GM23338 (cell line): ENCODE measurements at regions not wholly inside any gene's neighbourhood (a gene's known extent, or its start where the extent isn't known, plus 50 kb on each side); places are given as distances from the start of the nearest gene placed in this dataset.

ENCODE experiments used
- ATAC-seq: fragments of 200-7000 bp; cut with Tn5 transposase; 3 replicates; pipeline ENCODE4 v1.9.1; 2020
- DNase-seq: peaks from one replicate; pipeline ENCODE4 v3.0.0-alpha.2; 2015; ENCODE audit warnings: low spot score
- H2AFZ ChIP-seq: fragments of 200-600 bp; sonication (generic); 2 replicates; pipeline ENCODE4 v1.8.0; 2016; ENCODE audit warnings: antibody characterized with exemption, mild to moderate bottlenecking, moderate library complexity
- H3F3A ChIP-seq: fragments of 200-600 bp; sonication (generic); replicated peaks from 2 replicates; pipeline ENCODE4 v1.8.0; 2017; ENCODE audit warnings: antibody characterized with exemption, mixed run types, low read depth
- H3K27ac ChIP-seq: fragments of 200-600 bp; sonication (generic); 2 replicates; pipeline ENCODE4 v1.6.1; 2016; ENCODE audit warnings: low read depth
- H3K27me3 ChIP-seq: fragments of 200-600 bp; sonication (generic); 2 replicates; pipeline ENCODE4 v1.8.0; 2016; ENCODE audit warnings: mild to moderate bottlenecking, mixed run types, moderate library complexity; ENCODE audit not compliant: insufficient read depth
- H3K36me3 ChIP-seq: fragments of 200-600 bp; sonication (generic); 2 replicates; pipeline ENCODE4 v1.8.0; 2016; ENCODE audit warnings: mild to moderate bottlenecking; ENCODE audit not compliant: insufficient read depth
- H3K4me1 ChIP-seq: fragments of 200-600 bp; sonication (generic); 2 replicates; pipeline ENCODE4 v1.8.0; 2016; ENCODE audit warnings: mild to moderate bottlenecking, moderate library complexity; ENCODE audit not compliant: insufficient read depth
- H3K4me2 ChIP-seq: fragments of 200-600 bp; sonication (generic); 2 replicates; pipeline ENCODE4 v1.7.1; 2017; ENCODE audit warnings: mixed run types
- H3K4me3 ChIP-seq: fragments of 200-600 bp; sonication (generic); 2 replicates; pipeline ENCODE4 v1.6.1; 2016; ENCODE audit warnings: mixed run types
- H3K79me2 ChIP-seq: fragments of 200-600 bp; sonication (generic); replicated peaks from 2 replicates; pipeline ENCODE4 v1.8.0; 2017; ENCODE audit warnings: mild to moderate bottlenecking; ENCODE audit not compliant: insufficient read depth
- H3K9me2 ChIP-seq: fragments of 200-600 bp; sonication (generic); 2 replicates; pipeline ENCODE4 v1.8.0; 2017; ENCODE audit not compliant: insufficient read depth
- H4K20me1 ChIP-seq: fragments of 200-600 bp; sonication (generic); replicated peaks from 2 replicates; pipeline ENCODE4 v1.8.0; 2017; ENCODE audit warnings: mild to moderate bottlenecking; ENCODE audit not compliant: insufficient read depth
- H3K27ac Mint-ChIP-seq: 2 replicates; pipeline ENCODE4 v1.8.0; 2020; ENCODE audit warnings: inconsistent platforms, mild to moderate bottlenecking, moderate library complexity, mixed read lengths
- H3K27me3 Mint-ChIP-seq: 3 replicates; pipeline ENCODE4 v1.8.0; 2022; ENCODE audit warnings: low read depth, mild to moderate bottlenecking, moderate library complexity, mixed read lengths, inconsistent platforms; ENCODE audit not compliant: insufficient read depth, poor library complexity
- H3K36me3 Mint-ChIP-seq: 3 replicates; pipeline ENCODE4 v1.8.0; 2021; ENCODE audit warnings: low read depth, mild to moderate bottlenecking, inconsistent platforms, moderate library complexity, mixed read lengths
- H3K4me1 Mint-ChIP-seq: 3 replicates; pipeline ENCODE4 v1.8.0; 2020; ENCODE audit warnings: mild to moderate bottlenecking, inconsistent platforms, mixed read lengths
- H3K4me3 Mint-ChIP-seq: 3 replicates; pipeline ENCODE4 v1.8.0; 2021; ENCODE audit warnings: moderate library complexity, mild to moderate bottlenecking, inconsistent platforms, mixed read lengths
- H3K9me3 Mint-ChIP-seq: 3 replicates; pipeline ENCODE4 v1.8.0; 2020; ENCODE audit warnings: moderate library complexity, mild to moderate bottlenecking, inconsistent platforms, mixed read lengths
- CREB1 ChIP-seq: fragments of 250-450 bp; sonication (Bioruptor Pico); IDR thresholded peaks from 2 replicates; pipeline ENCODE4 v1.5.0; 2020; ENCODE audit warnings: low read depth, mild to moderate bottlenecking, moderate library complexity
- EZH2 ChIP-seq: fragments of 200-600 bp; sonication (generic); IDR thresholded peaks from one replicate; pipeline ENCODE4 v1.8.0; 2017; ENCODE audit warnings: antibody characterized with exemption, mild to moderate bottlenecking, low read depth; ENCODE audit not compliant: unreplicated experiment
- EZH2phosphoT487 ChIP-seq: fragments of 200-600 bp; sonication (generic); IDR thresholded peaks from one replicate; pipeline ENCODE4 v1.8.1; 2018; ENCODE audit warnings: antibody characterized with exemption; ENCODE audit not compliant: unreplicated experiment
- JUNB ChIP-seq: IDR thresholded peaks from one replicate; pipeline ENCODE4 v1.6.1; 2016; ENCODE audit warnings: antibody characterized with exemption; ENCODE audit not compliant: unreplicated experiment
- NANOG ChIP-seq: IDR thresholded peaks from 2 replicates; pipeline ENCODE4 v1.6.1; 2016; ENCODE audit warnings: antibody characterized with exemption, borderline replicate concordance
- POLR2AphosphoS5 ChIP-seq: IDR thresholded peaks from 2 replicates; pipeline ENCODE4 v1.6.1; 2016; ENCODE audit warnings: antibody characterized with exemption, low read depth
- STAT1 ChIP-seq: IDR thresholded peaks from one replicate; pipeline ENCODE4 v1.6.1; 2016; ENCODE audit warnings: antibody characterized with exemption; ENCODE audit not compliant: unreplicated experiment
- ZNF114 ChIP-seq: fragments of 250-450 bp; sonication (Bioruptor Pico); IDR thresholded peaks from 2 replicates; pipeline ENCODE4 v1.5.0; 2020; ENCODE audit warnings: mild to moderate bottlenecking, moderate library complexity
- ZNF331 ChIP-seq: fragments of 250-450 bp; sonication (Bioruptor Pico); IDR thresholded peaks from 2 replicates; pipeline ENCODE4 v1.5.0; 2020; ENCODE audit warnings: low read depth, mild to moderate bottlenecking, moderate library complexity
- TF ChIP-seq, protein P1 (sequence below): fragments of 250-450 bp; sonication (Bioruptor Pico); IDR thresholded peaks from 2 replicates; pipeline ENCODE4 v1.5.0; 2020; ENCODE audit warnings: mild to moderate bottlenecking, moderate library complexity
- TF ChIP-seq, protein P2 (sequence below), 2 experiments: fragments of 200-600 bp in 1 of 2; sonication (generic) in 1 of 2; conservative IDR thresholded peaks; 2 replicates each; pipeline versions ENCODE4 v1.5.1 to v1.6.1; 2016 to 2017; ENCODE audit warnings: antibody characterized with exemption in 2 of 2, low read depth in 2 of 2, mild to moderate bottlenecking in 2 of 2, moderate library complexity in 1 of 2
- TF ChIP-seq, protein P3 (sequence below): IDR thresholded peaks from 2 replicates; pipeline ENCODE4 v1.6.1; 2016; ENCODE audit warnings: antibody characterized with exemption
- TF ChIP-seq, protein P4 (sequence below): IDR thresholded peaks from one replicate; pipeline ENCODE4 v1.6.1; 2018; ENCODE audit warnings: antibody characterized with exemption; ENCODE audit not compliant: unreplicated experiment

DNA sequence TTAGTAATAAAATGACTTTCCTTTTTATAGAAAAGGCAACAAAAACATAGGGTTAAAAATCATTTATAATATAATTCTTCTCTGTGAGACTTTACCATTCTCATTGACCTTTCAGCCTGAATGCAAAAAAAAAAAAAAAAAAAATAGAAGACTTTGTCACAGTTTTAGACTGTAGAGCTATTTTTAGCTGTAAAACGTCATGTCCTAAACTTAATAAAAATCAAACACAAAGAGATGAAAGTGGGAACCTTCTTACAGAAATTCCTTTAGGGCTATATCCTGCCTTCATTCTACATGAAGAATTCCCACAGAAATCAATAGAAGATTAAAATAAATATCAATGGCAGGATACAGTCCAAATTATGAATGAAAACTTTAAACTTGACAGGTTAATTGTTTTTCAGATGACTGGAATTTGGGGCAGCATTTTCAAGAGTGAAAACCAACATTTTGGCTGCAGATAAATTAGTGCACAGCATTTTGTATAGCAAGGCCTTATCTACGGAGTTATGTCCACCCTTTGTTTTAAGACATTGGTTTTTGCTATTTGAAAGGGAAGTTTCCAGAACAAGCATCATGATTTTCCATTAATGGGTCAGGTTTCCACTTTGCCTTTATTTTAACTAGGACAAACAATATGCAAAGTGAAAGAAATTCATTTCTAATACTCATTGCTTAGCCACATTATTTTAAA is 219.5 kb downstream of the SPCS3 start:
- Mint-ChIP-seq H3K4me1 (peaks cover 8% of the 10 kb centered on the region; the same call in 2 of the 3 replicates), H3K9me3 (no peaks in the 10 kb centered on the region), H3K4me3 (no peak overlapping the region), H3K27me3 (peaks cover 3% of the 10 kb centered on the region), H3K27ac (no peak overlapping the region), H3K36me3 (no peaks in the 10 kb centered on the region)
- Histone ChIP-seq H3K27ac (no peak overlapping the region), H3K9me2 (no peaks in the 10 kb centered on the region), H3K79me2 (no peaks in the 10 kb centered on the region), H3K36me3 (no peaks in the 10 kb centered on the region), H3K4me2 (no peak overlapping the region), H3K27me3 (no peaks in the 10 kb centered on the region), H2AFZ (no peak overlapping the region), H3K4me1 (peaks cover 3% of the 10 kb centered on the region; the same call in 1 of the 2 replicates), H4K20me1 (no peaks in the 10 kb centered on the region), H3K4me3 (no peak overlapping the region), H3F3A (no peaks in the 10 kb centered on the region)
- TF ChIP-seq CREB1, result no peak
- TF ChIP-seq JUNB, result no peak
- TF ChIP-seq EZH2phosphoT487, result no peak
- TF ChIP-seq ZNF114 (CRISPR knock-in tag), result no peak
- TF ChIP-seq, protein P1, sequence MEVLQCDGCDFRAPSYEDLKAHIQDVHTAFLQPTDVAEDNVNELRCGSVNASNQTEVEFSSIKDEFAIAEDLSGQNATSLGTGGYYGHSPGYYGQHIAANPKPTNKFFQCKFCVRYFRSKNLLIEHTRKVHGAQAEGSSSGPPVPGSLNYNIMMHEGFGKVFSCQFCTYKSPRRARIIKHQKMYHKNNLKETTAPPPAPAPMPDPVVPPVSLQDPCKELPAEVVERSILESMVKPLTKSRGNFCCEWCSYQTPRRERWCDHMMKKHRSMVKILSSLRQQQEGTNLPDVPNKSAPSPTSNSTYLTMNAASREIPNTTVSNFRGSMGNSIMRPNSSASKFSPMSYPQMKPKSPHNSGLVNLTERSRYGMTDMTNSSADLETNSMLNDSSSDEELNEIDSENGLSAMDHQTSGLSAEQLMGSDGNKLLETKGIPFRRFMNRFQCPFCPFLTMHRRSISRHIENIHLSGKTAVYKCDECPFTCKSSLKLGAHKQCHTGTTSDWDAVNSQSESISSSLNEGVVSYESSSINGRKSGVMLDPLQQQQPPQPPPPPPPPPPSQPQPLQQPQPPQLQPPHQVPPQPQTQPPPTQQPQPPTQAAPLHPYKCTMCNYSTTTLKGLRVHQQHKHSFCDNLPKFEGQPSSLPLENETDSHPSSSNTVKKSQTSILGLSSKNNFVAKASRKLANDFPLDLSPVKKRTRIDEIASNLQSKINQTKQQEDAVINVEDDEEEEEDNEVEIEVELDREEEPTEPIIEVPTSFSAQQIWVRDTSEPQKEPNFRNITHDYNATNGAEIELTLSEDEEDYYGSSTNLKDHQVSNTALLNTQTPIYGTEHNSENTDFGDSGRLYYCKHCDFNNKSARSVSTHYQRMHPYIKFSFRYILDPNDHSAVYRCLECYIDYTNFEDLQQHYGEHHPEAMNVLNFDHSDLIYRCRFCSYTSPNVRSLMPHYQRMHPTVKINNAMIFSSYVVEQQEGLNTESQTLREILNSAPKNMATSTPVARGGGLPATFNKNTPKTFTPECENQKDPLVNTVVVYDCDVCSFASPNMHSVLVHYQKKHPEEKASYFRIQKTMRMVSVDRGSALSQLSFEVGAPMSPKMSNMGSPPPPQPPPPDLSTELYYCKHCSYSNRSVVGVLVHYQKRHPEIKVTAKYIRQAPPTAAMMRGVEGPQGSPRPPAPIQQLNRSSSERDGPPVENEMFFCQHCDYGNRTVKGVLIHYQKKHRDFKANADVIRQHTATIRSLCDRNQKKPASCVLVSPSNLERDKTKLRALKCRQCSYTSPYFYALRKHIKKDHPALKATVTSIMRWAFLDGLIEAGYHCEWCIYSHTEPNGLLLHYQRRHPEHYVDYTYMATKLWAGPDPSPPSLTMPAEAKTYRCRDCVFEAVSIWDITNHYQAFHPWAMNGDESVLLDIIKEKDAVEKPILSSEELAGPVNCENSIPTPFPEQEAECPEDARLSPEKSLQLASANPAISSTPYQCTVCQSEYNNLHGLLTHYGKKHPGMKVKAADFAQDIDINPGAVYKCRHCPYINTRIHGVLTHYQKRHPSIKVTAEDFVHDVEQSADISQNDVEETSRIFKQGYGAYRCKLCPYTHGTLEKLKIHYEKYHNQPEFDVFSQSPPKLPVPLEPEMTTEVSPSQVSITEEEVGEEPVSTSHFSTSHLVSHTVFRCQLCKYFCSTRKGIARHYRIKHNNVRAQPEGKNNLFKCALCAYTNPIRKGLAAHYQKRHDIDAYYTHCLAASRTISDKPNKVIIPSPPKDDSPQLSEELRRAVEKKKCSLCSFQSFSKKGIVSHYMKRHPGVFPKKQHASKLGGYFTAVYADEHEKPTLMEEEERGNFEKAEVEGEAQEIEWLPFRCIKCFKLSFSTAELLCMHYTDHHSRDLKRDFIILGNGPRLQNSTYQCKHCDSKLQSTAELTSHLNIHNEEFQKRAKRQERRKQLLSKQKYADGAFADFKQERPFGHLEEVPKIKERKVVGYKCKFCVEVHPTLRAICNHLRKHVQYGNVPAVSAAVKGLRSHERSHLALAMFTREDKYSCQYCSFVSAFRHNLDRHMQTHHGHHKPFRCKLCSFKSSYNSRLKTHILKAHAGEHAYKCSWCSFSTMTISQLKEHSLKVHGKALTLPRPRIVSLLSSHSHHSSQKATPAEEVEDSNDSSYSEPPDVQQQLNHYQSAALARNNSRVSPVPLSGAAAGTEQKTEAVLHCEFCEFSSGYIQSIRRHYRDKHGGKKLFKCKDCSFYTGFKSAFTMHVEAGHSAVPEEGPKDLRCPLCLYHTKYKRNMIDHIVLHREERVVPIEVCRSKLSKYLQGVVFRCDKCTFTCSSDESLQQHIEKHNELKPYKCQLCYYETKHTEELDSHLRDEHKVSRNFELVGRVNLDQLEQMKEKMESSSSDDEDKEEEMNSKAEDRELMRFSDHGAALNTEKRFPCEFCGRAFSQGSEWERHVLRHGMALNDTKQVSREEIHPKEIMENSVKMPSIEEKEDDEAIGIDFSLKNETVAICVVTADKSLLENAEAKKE, result no peak
- no peak for TF ChIP-seq POLR2AphosphoS5
- TF ChIP-seq EZH2, result no peak
- TF ChIP-seq STAT1, result no peak
- TF ChIP-seq ZNF331, result no peak
- TF ChIP-seq, protein P2, sequence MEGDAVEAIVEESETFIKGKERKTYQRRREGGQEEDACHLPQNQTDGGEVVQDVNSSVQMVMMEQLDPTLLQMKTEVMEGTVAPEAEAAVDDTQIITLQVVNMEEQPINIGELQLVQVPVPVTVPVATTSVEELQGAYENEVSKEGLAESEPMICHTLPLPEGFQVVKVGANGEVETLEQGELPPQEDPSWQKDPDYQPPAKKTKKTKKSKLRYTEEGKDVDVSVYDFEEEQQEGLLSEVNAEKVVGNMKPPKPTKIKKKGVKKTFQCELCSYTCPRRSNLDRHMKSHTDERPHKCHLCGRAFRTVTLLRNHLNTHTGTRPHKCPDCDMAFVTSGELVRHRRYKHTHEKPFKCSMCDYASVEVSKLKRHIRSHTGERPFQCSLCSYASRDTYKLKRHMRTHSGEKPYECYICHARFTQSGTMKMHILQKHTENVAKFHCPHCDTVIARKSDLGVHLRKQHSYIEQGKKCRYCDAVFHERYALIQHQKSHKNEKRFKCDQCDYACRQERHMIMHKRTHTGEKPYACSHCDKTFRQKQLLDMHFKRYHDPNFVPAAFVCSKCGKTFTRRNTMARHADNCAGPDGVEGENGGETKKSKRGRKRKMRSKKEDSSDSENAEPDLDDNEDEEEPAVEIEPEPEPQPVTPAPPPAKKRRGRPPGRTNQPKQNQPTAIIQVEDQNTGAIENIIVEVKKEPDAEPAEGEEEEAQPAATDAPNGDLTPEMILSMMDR (conservative IDR thresholded peaks at IDR 0.05; ENCODE audit: low read depth in 2 of 2), result no peak
- TF ChIP-seq, protein P3, sequence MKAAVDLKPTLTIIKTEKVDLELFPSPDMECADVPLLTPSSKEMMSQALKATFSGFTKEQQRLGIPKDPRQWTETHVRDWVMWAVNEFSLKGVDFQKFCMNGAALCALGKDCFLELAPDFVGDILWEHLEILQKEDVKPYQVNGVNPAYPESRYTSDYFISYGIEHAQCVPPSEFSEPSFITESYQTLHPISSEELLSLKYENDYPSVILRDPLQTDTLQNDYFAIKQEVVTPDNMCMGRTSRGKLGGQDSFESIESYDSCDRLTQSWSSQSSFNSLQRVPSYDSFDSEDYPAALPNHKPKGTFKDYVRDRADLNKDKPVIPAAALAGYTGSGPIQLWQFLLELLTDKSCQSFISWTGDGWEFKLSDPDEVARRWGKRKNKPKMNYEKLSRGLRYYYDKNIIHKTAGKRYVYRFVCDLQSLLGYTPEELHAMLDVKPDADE, result no peak
- TF ChIP-seq, protein P4, sequence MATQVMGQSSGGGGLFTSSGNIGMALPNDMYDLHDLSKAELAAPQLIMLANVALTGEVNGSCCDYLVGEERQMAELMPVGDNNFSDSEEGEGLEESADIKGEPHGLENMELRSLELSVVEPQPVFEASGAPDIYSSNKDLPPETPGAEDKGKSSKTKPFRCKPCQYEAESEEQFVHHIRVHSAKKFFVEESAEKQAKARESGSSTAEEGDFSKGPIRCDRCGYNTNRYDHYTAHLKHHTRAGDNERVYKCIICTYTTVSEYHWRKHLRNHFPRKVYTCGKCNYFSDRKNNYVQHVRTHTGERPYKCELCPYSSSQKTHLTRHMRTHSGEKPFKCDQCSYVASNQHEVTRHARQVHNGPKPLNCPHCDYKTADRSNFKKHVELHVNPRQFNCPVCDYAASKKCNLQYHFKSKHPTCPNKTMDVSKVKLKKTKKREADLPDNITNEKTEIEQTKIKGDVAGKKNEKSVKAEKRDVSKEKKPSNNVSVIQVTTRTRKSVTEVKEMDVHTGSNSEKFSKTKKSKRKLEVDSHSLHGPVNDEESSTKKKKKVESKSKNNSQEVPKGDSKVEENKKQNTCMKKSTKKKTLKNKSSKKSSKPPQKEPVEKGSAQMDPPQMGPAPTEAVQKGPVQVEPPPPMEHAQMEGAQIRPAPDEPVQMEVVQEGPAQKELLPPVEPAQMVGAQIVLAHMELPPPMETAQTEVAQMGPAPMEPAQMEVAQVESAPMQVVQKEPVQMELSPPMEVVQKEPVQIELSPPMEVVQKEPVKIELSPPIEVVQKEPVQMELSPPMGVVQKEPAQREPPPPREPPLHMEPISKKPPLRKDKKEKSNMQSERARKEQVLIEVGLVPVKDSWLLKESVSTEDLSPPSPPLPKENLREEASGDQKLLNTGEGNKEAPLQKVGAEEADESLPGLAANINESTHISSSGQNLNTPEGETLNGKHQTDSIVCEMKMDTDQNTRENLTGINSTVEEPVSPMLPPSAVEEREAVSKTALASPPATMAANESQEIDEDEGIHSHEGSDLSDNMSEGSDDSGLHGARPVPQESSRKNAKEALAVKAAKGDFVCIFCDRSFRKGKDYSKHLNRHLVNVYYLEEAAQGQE, result no peak
- no peak for TF ChIP-seq NANOG
- DNase-seq, result no peak
- no peak for ATAC-seq
